SHP77 (cell line): ENCODE measurements at regions not wholly inside any gene's neighbourhood (a gene's known extent, or its start where the extent isn't known, plus 50 kb on each side); places are given as distances from the start of the nearest gene placed in this dataset.
A peak's percentile ranks its signal among the peaks of the same experiment; 100 is the strongest.
"Not testable (repeated sequence)": the region's sequence is repeated elsewhere in the genome, so short reads cannot be mapped to it uniquely, and the experiment has no call there.

Source experiments
- DNase-seq, 2 experiments: peaks; one replicate each; lab custom pipeline; 2025; lab: John Stamatoyannopoulos, UW

DNA sequence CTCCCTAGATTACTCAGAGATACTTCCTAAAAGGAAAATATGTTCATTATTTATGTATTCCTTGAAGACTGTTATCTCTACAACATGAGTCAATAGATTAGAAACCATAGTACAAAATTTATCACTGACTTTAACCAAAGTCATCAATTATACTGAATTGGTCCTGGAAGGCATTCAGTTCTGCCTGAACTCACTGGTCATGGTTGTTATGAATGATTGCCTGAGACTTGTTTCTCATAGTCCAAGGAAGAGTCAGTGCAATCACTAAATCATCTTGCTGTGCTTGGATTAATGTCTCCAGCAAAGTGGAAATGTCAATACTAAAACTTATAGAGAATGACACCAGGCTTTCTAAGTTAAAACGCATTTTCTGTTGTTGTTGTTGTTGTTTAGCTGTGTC lies 878.6 kb upstream of the MANEA start:
- no peak for DNase-seq

DNA sequence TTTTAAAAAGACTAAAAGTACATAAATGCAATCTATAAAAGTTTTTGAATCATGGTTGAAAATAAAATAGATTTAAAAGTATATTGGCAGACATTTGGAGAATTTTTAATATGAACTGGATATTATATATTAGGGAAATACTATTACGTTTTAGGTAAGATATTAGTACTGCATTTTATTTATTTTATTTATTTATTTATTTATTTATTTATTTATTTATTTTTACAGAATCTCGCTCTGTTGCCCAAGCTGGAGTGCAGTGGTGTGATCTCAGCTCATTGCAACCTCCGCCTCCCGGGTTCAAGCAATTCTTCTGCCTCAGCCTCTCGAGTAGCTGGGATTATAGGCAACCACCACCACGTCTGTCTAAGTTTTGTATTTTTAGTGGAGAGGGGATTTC lies 890.1 kb upstream of the MANEA start:
- DNase-seq, result not testable (repeated sequence)

DNA sequence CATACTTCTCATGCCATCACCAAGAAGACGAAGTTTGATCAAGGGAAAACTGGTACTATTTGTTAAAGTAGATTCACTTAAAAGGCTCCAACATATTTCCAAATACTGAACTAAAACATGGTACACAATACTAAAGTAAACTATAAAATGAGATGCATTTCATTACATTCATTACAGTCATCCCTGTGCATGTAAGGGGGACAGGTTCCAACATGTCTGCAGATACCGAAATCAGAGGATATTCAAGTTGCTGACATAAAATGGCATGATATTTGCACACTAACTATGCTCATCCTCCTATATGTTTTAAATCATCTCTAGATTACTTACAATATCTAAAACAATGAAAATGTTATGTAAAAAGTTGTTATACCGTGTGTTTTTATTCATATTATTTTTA lies 893.9 kb upstream of the MANEA start:
- no peak for DNase-seq

DNA sequence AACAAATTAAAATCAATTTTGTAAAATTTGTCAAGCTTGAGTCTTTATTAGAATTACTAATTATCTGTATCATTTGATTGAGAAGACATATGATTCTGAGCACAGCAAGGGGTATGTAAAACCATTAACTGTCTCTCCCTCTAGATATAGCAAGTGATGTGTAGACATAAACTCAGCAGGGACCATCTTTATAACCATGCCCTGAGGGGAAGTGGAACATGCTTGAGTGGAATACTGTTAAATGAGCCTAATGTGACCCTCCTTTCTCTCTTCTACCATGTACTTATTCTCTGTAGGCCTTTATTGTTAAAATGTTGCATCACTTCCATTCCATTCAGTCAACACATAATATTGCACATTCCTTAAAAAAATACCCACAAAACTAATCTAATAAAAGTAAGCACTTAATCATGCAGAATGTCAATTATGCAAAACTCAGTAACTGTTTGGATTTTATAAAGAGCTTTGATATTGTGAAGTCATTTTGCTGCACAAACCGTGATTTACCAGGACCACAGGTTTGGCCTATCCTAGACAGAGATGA lies 896.6 kb upstream of the MANEA start:
- DNase-seq, result no peak

DNA sequence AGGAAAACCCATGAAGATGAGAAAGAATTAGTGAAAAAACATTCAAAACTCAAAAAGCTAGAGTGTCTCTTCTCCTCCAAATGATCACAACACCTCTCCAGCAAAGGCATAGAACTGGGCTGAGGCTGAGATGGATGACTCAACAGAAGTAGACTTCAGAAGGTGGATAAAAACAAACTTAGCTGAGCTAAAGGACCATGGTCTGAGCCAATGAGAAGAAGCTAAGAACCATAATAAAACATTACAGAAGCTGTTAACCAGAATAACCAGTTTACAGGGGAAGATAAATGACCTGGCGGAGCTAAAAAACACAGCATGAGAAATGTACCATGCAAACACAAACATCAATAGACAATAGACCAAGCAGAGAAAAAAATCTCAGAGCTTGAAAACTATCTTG lies 904.1 kb upstream of the MANEA start:
- DNase-seq, result no peak

DNA sequence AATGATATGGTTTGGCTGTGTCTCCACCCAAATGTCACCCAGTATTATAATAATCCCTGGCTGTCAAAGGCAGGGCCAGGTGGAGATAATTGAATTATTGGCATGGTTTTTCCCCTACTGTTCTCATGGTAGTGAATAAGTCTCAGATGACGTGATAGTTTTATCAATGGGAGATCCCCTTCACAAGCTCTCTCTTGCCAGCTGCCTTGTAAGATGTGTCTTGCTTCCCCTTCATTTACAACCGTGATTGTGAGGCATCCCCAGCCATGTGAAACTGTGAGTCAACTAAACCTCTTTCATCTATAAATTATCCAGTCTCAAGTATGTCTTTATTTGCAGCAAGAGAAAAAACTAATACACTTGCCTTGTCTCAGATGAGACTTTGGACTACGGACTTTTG lies 907.3 kb upstream of the MANEA start:
- DNase-seq, result no peak

DNA sequence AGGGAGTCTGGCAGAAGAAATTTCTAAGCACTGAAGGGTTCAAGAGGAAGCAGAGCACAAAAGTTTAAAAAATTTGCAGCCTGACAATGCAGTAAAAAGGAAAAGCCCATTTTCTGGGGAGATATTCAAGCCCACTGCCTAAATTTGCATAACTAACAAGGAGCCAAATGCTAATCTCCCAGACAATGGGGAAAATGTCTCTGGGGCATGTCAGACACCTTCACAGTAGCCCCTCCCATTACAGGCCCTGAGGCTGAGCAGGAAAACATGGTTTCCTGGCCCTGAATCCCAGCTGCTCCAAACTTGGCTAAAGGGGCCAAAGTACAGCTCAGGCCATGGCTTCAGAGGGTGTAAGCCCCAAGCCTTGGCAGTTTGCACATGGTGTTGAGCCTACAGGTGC lies 908.5 kb upstream of the MANEA start:
- DNase-seq, result no peak

DNA sequence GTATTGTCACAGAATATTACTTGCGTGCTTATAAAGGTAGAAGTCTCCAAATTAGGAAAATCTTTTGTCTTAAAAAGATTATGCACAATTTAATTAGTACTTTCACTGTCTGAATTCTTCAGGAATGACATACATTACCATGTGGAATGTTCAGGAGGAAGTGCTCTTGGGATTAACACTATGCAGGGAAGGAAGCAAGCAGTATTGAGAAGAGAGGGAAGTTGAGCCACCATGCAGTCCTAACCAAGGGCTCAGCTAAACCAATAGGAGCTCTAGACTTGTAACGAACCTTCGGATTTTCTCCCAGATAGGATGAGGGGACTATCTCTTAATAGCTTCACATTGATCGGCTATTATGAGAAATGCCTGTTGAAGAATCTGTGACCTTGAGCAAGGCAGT lies 918.4 kb upstream of the MANEA start:
- DNase-seq, result no peak

DNA sequence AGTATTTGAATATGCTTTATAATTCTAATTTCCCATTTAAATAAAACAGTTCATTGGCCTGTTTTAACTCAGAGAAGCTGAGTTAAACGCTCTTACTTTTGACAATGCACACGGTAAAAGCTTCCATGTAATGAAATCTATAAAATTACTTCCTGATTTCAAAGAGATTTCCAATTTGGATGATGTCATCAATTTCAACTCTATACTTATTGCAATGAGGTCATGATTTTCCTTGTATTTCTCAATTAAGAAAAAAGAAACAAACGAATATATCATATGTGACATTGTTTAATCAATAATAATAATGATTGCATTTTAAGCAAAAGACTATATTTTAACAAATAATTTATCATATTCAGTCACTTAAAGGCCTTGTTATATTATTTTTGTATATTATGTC lies 926.1 kb upstream of the MANEA start:
- DNase-seq, result no peak

DNA sequence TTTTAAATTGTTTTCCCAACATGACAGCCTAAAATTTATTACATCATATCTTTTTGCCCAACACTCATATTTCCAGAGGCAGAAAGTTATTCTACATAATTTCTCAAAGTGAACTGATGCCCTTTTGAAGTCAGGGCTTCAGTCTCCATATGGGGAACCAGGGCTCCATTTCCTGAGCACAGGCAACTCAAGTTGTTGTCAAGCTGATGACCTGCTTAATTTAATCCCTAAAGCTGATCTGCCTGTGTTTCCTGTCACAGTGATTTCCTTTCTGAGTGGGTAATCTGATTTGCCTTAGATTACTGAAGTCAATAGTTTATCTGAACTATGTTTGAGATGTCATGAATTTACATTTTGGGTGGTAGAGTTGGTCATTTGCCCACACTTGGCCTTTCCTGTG lies 932.1 kb upstream of the MANEA start:
- no peak for DNase-seq

DNA sequence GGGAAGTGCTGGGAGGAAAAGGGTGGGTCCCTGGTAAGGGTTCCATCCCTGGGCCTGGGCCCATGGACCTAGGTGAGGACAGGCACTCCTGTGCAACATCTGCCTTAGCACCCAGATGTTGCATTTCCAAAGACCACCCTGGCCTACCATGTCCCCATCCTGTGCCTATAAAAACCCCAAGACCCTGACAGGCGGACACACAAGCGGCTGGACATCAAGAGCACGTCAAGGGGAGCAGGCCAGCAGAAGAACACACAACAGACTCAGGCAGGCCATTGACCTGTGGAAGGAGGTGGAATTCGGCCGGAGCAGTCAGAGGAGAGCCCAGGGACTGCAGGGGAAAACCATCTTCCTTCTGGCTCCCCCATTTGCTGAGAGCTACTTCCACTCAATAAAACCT lies 937.8 kb upstream of the MANEA start:
- DNase-seq, result no peak

DNA sequence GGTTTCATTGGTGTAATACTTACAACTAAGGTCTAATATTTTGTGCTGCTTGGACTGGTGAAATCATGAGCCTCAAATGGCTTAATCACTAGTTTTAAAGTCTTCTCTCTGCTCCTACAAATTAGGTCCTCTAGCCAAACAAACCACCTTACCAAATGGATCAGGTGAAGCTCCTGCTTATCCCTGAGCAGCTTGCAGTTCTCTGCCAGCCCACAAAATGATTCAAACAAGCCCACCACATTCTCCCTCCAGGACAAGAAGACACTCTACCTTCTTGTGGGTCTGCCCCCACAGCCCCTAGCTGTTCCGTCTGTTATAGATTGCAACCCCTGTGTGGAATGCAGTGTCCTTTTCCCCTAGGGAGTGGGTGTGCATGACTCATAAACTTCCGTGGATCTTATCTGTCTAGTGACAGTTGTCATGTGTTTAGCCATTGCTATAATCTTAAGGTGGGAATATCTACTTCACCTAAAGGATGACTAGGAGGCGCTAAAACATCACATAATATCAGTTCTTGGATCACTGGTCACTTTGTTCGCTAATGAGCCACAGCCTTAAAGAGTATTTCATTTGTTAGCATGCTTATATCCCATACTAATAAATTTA lies 940.5 kb upstream of the MANEA start:
- peak; percentile 21 to 42 for DNase-seq

DNA sequence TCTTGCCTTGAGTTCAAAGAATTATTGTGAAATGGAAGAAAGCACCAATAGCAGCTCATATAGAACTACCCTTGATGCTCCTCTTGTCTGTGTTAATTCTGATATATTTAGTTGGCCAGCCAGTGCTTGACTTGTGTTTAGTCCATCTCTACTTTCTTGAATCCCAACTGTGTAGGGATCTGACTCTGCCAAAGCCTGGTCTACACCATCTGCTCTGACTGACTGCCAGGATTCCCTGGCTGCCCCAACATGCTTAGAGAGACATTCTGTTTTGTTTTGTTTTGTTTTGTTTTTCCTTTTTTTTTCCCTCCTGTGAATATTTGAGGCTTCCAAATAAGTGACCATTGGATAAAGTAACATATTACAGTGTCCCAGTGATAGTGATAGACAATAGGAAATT lies 953.7 kb upstream of the MANEA start:
- DNase-seq, result no peak

DNA sequence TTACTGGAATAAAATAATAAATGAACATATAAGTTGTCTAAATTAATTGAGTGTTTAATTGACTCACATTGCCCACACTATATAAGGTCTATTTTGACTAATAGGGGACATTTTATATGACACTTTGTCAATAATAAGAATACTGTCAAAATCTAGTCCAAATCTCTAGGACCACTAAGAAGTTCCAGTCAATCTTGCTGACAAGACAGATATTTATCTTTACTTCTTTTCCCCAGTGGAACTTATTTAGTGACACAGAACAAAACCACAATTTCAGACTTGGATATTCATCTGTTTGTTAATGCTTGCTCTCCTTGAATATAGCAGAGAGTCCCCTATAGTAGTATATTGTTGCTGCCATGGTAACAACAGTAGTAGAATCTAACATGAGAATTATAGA lies 954.6 kb upstream of the MANEA start:
- DNase-seq, result no peak

DNA sequence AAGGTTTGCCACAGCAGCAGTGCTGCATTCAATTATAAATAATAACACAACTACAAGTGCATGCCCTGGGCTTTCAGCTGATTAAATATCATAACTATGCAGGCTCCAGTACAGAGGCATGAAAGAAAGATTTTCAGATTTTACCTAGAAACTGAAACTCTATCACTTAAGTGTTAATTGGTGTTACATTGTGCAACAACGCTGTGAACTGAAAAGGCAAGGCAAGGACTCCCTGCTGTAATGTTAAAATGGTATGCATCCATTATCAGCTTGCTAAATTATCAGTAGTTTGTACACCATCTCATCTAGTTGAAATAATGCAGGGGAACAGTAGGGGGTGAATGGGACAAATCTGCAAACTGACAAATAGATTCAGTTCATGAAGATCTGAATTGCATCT lies 976.7 kb upstream of the MANEA start:
- no peak for DNase-seq

DNA sequence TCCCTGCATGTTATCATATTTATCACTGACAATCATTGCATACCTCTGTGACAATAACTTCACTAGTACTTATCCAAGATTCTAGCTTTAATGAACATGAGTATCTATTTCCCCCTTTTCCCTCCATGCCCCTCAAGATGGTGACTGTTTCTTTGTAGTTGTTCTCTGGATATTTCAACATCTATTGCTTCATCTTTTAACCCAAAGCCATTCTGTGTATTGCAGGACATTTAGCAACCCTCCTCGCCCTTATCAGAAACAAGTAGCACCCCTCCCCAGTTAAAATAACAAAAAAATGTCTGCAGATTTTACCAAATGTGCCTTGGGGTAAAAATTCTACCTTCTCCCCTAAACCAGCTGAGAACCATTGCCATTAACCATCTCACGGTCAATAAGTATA lies 979.8 kb upstream of the MANEA start:
- DNase-seq, result no peak

DNA sequence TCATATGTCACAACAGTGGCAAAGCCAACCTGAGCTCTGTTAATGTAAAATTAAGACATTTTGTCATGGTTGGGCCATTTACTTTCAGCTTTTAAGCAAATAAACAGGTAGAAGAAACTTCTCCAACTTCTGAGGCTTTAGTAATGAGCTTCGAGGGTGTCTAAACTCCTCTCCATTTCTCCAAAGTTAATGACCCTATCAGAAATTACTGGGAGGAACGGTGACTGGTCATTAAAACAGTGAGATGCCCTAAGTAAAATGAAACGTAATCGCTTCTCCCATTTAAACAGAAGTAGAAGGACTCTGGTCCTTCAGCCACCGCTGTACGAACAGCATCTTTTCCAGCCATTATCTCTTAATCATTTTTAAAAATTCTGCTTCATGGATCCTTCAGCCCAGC lies 986.9 kb upstream of the MANEA start:
- DNase-seq, result no peak

DNA sequence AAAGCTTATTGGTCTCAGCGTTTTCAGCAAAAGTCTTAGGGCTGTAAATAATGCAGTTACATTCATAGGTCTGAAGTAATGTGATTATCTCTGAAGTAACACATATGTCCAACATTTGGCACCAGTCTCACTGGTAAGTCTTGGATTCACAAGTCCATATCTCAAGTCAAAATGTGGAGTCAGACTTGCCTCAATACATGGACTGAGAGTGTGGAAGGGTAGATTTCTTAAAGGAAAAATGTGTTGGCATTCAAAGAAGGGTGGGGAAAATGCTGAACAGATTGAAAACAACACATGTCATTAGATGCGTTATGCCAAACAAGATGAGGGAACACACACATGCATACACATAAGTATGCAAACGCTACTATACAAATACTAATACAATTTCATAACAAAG lies 989.0 kb upstream of the MANEA start:
- no peak for DNase-seq

DNA sequence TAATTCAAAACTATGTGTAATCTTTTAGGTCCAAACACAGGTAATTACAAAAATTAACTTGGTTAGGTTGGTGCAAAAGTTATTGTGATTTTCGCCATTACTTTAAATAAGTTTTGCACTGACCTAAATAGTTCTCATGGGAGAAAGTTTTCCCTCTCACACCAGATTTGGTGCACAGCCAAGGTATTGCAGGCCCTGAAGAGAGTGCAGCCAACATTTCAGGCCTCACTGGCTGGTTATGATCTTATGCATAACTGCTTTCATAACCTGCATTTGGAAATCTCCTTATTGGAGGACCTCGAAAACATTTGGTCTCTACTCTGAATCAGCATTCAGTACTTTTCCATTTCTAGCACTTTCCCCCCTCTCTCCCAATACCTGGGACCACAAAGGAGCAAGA lies 993.1 kb upstream of the MANEA start:
- no peak for DNase-seq

DNA sequence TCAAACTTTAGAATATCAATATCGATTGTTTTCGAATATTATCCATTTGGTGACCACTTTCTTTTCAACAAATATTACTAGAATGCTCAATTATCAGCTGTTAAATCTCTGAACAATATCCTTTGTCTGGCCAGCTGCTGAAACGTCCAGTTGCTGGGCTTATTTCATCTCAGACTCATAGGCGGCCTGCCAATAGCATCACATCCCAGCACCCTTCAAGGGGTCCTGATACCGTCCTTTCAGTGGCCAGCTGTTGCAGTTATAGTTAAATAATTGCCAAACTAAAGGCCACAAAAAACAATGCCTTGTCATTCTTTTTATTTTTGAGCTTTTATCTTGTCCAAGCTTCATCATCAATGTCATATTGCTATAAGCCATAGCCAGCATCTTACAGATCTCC lies 1006.8 kb upstream of the MANEA start:
- DNase-seq, result peak in 1 of 2 experiments; percentile 1

DNA sequence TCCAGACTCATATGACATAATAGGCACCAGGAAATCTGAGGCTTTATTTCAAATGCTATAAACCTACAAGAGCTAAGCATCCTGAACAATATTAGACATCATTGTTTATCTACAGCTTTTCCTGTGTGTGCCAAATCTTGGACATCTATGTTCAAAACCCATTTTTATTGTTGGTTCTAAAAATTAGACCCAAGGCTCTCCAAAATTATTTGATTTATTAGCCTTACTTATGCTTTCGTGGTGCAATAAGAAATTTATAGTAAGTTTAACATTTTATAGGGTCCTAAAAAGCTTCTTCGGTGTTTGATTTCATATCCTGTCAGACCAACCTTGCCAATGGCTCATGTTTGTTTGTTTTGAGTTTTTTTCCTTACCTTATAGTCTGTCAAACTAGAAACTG lies 1014.5 kb upstream of the MANEA start:
- DNase-seq, result no peak

DNA sequence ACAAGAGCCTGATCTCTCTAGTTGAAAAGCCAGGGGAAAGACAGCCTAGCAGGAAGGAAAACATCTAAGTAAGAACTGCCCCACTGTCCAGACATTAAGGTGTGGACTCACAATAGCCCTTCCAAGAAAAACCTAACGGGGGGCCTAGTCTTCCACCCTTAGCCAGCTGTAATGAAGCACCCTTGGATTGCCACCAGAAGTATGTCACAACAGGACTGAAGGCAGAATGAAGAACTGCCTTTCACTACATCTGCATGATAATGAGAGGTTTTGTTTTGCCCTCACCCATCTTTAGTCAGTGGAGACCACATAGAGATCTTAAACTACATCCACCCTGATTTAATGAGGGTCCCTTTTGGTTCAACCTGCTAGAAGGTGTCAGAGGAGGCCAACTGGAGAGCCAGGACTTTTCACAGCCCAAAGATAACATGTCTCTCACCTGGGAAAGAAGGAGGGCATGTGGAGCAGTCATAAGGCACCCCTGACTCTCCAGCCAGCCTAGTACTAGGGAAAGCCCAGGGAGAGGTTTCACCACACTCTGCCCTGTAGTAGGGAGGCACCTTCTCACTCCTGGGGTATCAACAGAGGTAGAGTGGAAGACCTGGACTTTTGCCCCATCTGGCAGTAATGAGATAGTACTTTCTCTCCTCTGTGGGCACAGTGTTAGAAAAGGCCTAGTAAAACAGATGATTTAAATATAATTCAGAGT lies 1017.4 kb upstream of the MANEA start:
- no peak for DNase-seq

DNA sequence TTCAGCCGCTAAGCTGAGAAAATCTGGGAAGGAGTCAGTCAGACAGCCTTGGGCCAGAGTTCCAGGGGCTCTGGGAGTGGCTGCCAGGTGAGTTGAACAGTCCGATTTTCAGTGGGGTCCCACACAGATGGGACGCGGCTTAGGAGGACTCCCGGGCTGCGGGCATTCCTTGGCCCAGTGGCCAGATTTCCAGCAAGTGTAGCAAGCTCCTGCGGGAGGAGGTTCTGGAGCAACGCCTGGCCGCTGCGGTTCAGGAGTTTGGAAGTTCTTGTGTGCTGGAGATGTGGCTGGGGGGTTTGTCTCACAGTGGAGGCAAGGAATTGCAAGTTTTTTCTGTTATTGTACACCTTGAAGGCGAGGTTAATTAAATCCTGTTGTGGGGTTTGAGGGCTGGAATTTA lies 1020.1 kb upstream of the MANEA start:
- DNase-seq, result not testable (repeated sequence)

DNA sequence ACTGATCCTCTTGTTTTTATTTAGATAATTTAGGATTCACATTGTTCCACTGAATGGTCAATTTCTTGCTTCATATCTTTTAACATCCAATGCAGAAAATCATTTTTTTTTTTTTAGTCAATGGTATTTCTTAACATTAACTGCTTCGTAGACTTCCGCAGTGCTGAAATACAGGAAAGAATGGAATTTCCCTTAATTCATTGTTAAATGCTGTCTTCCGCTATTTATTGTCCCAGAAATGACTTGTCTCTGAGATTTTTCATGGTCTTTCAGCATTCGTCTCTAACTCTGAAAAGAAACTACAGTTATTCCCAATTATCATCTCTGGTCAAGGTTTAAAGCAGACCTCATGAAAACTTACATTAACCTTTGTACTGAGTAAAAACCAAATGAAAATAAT lies 1029.1 kb upstream of the MANEA start:
- DNase-seq, result no peak
